BJ (cell line): ENCODE measurements at regions not wholly inside any gene's neighbourhood (a gene's known extent, or its start where the extent isn't known, plus 50 kb on each side); places are given as distances from the start of the nearest gene placed in this dataset.

Source experiments
- CTCF ChIA-PET: fragments of 350-600 bp; formaldehyde crosslinking; extraction: SDS; loops from one replicate; lab custom pipeline; 2021; ENCODE audit warnings: antibody characterized with exemption, inconsistent platforms; lab: Yijun Ruan, JAX
- POLR2A ChIA-PET: fragments of 300-600 bp; sonication (Branson Sonifier 250); formaldehyde crosslinking; extraction: SDS; loops from one replicate; lab custom pipeline; 2021; ENCODE audit warnings: antibody characterized with exemption; lab: Charles Lee
- DNase-seq: peaks from one replicate; pipeline ENCODE4 v3.0.0-alpha.2; 2011; ENCODE audit warnings: low read depth
- H3K27me3 ChIP-seq: 2 replicates; pipeline ENCODE4 v1.6.0; 2011; ENCODE audit warnings: low read length; ENCODE audit not compliant: control insufficient read depth, insufficient read depth
- H3K36me3 ChIP-seq: 2 replicates; pipeline ENCODE4 v1.5.1; 2011; ENCODE audit warnings: low read length; ENCODE audit not compliant: control insufficient read depth, insufficient read depth
- H3K4me3 ChIP-seq: 2 replicates; pipeline ENCODE4 v1.5.1; 2011; ENCODE audit warnings: low read depth, mild to moderate bottlenecking, control low read depth, low read length
- TF ChIP-seq, protein P1 (sequence below): IDR thresholded peaks from 2 replicates; pipeline ENCODE4 v1.5.1; 2011; ENCODE audit warnings: low read depth, mild to moderate bottlenecking, control low read depth, inconsistent platforms, low read length, moderate library complexity; ENCODE audit not compliant: insufficient read depth

- Histone ChIP-seq H3K4me3 (no peak overlapping the region), H3K27me3 (no peaks in the 10 kb centered on the region), H3K36me3 (no peaks in the 10 kb centered on the region)
- ChIA-PET POLR2A (no interaction called here), CTCF (no interaction called here)
- TF ChIP-seq, protein P1, sequence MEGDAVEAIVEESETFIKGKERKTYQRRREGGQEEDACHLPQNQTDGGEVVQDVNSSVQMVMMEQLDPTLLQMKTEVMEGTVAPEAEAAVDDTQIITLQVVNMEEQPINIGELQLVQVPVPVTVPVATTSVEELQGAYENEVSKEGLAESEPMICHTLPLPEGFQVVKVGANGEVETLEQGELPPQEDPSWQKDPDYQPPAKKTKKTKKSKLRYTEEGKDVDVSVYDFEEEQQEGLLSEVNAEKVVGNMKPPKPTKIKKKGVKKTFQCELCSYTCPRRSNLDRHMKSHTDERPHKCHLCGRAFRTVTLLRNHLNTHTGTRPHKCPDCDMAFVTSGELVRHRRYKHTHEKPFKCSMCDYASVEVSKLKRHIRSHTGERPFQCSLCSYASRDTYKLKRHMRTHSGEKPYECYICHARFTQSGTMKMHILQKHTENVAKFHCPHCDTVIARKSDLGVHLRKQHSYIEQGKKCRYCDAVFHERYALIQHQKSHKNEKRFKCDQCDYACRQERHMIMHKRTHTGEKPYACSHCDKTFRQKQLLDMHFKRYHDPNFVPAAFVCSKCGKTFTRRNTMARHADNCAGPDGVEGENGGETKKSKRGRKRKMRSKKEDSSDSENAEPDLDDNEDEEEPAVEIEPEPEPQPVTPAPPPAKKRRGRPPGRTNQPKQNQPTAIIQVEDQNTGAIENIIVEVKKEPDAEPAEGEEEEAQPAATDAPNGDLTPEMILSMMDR = no peak
- DNase-seq = no peak
These were observed 612.0 kb downstream of the PCDH18 start for GRCh38 chr4:136920092-136920881.

DNA sequence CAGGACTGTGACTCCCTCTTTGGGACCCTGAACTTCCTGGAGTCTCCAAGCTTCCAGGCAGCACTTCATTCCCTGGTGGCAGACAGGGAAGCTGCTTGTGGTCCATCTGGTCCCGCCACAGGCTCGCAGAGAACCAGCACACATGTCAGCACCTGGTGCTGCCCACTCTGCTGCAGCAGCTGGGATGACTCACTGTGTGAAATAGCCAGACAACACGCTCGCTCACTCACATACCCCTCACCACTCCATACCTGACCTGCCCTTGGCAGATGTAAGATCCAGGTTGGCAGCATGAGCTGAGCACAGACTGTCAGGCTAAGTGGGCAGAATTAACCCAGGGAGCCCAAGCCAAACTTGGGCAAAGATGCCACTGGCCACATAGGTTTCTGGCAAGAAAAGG is 613.5 kb downstream of the PCDH18 start:
- TF ChIP-seq, protein P1 = no peak
- ChIA-PET POLR2A (no interaction called here), CTCF (no interaction called here)
- Histone ChIP-seq H3K27me3 (no peaks in the 10 kb centered on the region), H3K36me3 (no peaks in the 10 kb centered on the region), H3K4me3 (no peak overlapping the region)
- DNase-seq = no peak

GRCh38 chr4:136917312-136918110 is 614.8 kb downstream of the PCDH18 start:
- CTCF ChIA-PET = no interaction called here
- DNase-seq = no peak
- no peak overlapping the region for H3K4me3 ChIP-seq
- H3K27me3 ChIP-seq = no peaks in the 10 kb centered on the region
- no peaks in the 10 kb centered on the region for H3K36me3 ChIP-seq
- POLR2A ChIA-PET = no interaction called here
- TF ChIP-seq, protein P1 = no peak

DNA sequence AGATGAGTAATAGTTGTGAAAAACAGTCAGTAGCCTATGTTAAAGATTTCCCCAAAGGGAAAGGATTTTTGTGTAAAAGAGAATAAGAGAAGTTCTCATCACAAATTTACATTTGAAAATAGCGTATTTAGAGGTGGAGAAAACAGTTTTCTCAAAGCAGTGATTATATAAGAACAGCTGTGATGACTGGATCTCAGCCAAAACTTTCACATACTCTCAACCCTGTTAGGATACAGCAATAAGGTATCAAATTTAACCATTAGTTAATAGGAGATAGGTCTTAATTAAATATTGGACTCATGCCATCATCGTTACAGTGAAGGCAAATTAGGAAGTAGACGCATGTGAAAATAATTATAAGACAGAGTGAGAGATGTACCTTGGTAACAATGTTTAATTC is 622.7 kb downstream of the PCDH18 start:
- no peaks in the 10 kb centered on the region for H3K36me3 ChIP-seq
- no peak for DNase-seq
- TF ChIP-seq, protein P1 = no peak
- CTCF ChIA-PET = no interaction called here
- no peak overlapping the region for H3K4me3 ChIP-seq
- H3K27me3 ChIP-seq = no peaks in the 10 kb centered on the region
- POLR2A ChIA-PET = no interaction called here

GRCh38 chr4:136908122-136908521 is 624.2 kb downstream of the PCDH18 start:
- POLR2A ChIA-PET = no interaction called here
- CTCF ChIA-PET = no interaction called here
- DNase-seq = no peak
- Histone ChIP-seq H3K4me3 (no peak overlapping the region), H3K27me3 (no peaks in the 10 kb centered on the region), H3K36me3 (no peaks in the 10 kb centered on the region)
- TF ChIP-seq, protein P1 = no peak
